ENCODE measurements at regions not wholly inside any gene's neighbourhood (a gene's known extent, or its start where the extent isn't known, plus 50 kb on each side); places are given as distances from the start of the nearest gene placed in this dataset.

GRCh38 chr4:126018274-126018673 lies 703.5 kb downstream of the FAT4 start:
- Mint-ChIP-seq H3K4me3 (no peak overlapping the region), H3K27ac (no peak overlapping the region)

GRCh38 chr4:126023896-126024295 lies 709.1 kb downstream of the FAT4 start:
- ATAC-seq (replicated peaks): no peak
- no peaks in the 10 kb centered on the region for H3K27me3 Mint-ChIP-seq

More at GRCh38 chr4:126018274-126018673, 703.5 kb downstream of the FAT4 start:
- Mint-ChIP-seq H3K9me3 (no peaks in the 10 kb centered on the region), H3K27me3 (no peaks in the 10 kb centered on the region), H3K4me1 (no peaks in the 10 kb centered on the region), H3K36me3 (no peaks in the 10 kb centered on the region)
- ATAC-seq (replicated peaks) (no peak), DNase-seq (no peak)

GRCh38 chr4:126027601-126028000 lies 712.8 kb downstream of the FAT4 start:
- Mint-ChIP-seq H3K36me3 (no peaks in the 10 kb centered on the region), H3K9me3 (peaks cover 0 to 4% of the 10 kb centered on the region in 2 donors), H3K27me3 (no peaks in the 10 kb centered on the region), H3K4me1 (no peaks in the 10 kb centered on the region), H3K27ac (no peak overlapping the region), H3K4me3 (no peak overlapping the region)
- no peak for ATAC-seq (replicated peaks)
- DNase-seq: no peak

More at GRCh38 chr4:126023896-126024295, 709.1 kb downstream of the FAT4 start:
- no peaks in the 10 kb centered on the region for H3K4me1 Mint-ChIP-seq
- no peaks in the 10 kb centered on the region for H3K9me3 Mint-ChIP-seq
- H3K4me3 Mint-ChIP-seq: no peak overlapping the region
- no peaks in the 10 kb centered on the region for H3K36me3 Mint-ChIP-seq
- no peak overlapping the region for H3K27ac Mint-ChIP-seq
- no peak for DNase-seq

GRCh38 chr4:126028876-126029275 lies 714.1 kb downstream of the FAT4 start:
- no peaks in the 10 kb centered on the region for H3K27me3 Mint-ChIP-seq
- DNase-seq (no peak), ATAC-seq (replicated peaks) (no peak)
- peaks cover 0 to 4% of the 10 kb centered on the region in 2 donors for H3K9me3 Mint-ChIP-seq
- no peaks in the 10 kb centered on the region for H3K4me1 Mint-ChIP-seq
- no peak overlapping the region for H3K4me3 Mint-ChIP-seq
- no peak overlapping the region for H3K27ac Mint-ChIP-seq
- no peaks in the 10 kb centered on the region for H3K36me3 Mint-ChIP-seq

- H3K36me3 Mint-ChIP-seq: no peaks in the 10 kb centered on the region
- H3K4me1 Mint-ChIP-seq: no peaks in the 10 kb centered on the region
- H3K4me3 Mint-ChIP-seq: no peak overlapping the region
- ATAC-seq (replicated peaks) (no peak), DNase-seq (no peak)
- H3K27me3 Mint-ChIP-seq: no peaks in the 10 kb centered on the region
- peaks cover 2 to 3% of the 10 kb centered on the region in 2 donors for H3K9me3 Mint-ChIP-seq
- H3K27ac Mint-ChIP-seq: no peak overlapping the region
Measured at GRCh38 chr4:126037231-126037630, 722.5 kb downstream of the FAT4 start.

- H3K27ac Mint-ChIP-seq: no peak overlapping the region
- DNase-seq (no peak), ATAC-seq (replicated peaks) (no peak)
- peaks cover 4 to 5% of the 10 kb centered on the region in 2 donors for H3K9me3 Mint-ChIP-seq
- no peaks in the 10 kb centered on the region for H3K36me3 Mint-ChIP-seq
- no peak overlapping the region for H3K4me3 Mint-ChIP-seq
- no peaks in the 10 kb centered on the region for H3K4me1 Mint-ChIP-seq
- no peaks in the 10 kb centered on the region for H3K27me3 Mint-ChIP-seq
Measured at GRCh38 chr4:126038502-126039144, 723.9 kb downstream of the FAT4 start.

- H3K27ac Mint-ChIP-seq: no peak overlapping the region
- no peaks in the 10 kb centered on the region for H3K4me1 Mint-ChIP-seq
- H3K9me3 Mint-ChIP-seq: peaks cover 6 to 7% of the 10 kb centered on the region in 2 donors
- no peaks in the 10 kb centered on the region for H3K27me3 Mint-ChIP-seq
- H3K4me3 Mint-ChIP-seq: no peak overlapping the region
- no peaks in the 10 kb centered on the region for H3K36me3 Mint-ChIP-seq
- DNase-seq (no peak), ATAC-seq (replicated peaks) (no peak)
Measured at GRCh38 chr4:126046081-126046614, 731.4 kb downstream of the FAT4 start.

GRCh38 chr4:126047114-126047513 lies 732.4 kb downstream of the FAT4 start:
- H3K36me3 Mint-ChIP-seq: no peaks in the 10 kb centered on the region
- no peak overlapping the region for H3K27ac Mint-ChIP-seq
- H3K4me3 Mint-ChIP-seq: no peak overlapping the region
- no peaks in the 10 kb centered on the region for H3K4me1 Mint-ChIP-seq
- no peaks in the 10 kb centered on the region for H3K27me3 Mint-ChIP-seq
- H3K9me3 Mint-ChIP-seq: peaks cover 6 to 7% of the 10 kb centered on the region in 2 donors
- DNase-seq: no peak
- ATAC-seq (replicated peaks): no peak

- no peaks in the 10 kb centered on the region for H3K4me1 Mint-ChIP-seq
- no peaks in the 10 kb centered on the region for H3K36me3 Mint-ChIP-seq
- H3K27me3 Mint-ChIP-seq: no peaks in the 10 kb centered on the region
- ATAC-seq (replicated peaks): no peak
- no peak overlapping the region for H3K27ac Mint-ChIP-seq
- DNase-seq: no peak
- no peak overlapping the region for H3K4me3 Mint-ChIP-seq
- H3K9me3 Mint-ChIP-seq: peaks cover 6 to 8% of the 10 kb centered on the region in 2 donors
Measured at GRCh38 chr4:126051689-126052424, 737.1 kb downstream of the FAT4 start.

- Mint-ChIP-seq H3K27ac (no peak overlapping the region), H3K27me3 (no peaks in the 10 kb centered on the region), H3K9me3 (peaks cover 5% of the 10 kb centered on the region in 2 donors), H3K36me3 (no peaks in the 10 kb centered on the region), H3K4me1 (no peaks in the 10 kb centered on the region), H3K4me3 (no peak overlapping the region)
- no peak for ATAC-seq (replicated peaks)
- no peak for DNase-seq
Measured at GRCh38 chr4:126056116-126056650, 741.4 kb downstream of the FAT4 start.

GRCh38 chr4:126057371-126057770 lies 742.6 kb downstream of the FAT4 start:
- Mint-ChIP-seq H3K27ac (no peak overlapping the region), H3K4me1 (no peaks in the 10 kb centered on the region), H3K4me3 (no peak overlapping the region), H3K27me3 (no peaks in the 10 kb centered on the region), H3K9me3 (peaks cover 5% of the 10 kb centered on the region in 2 donors), H3K36me3 (no peaks in the 10 kb centered on the region)
- no peak for DNase-seq
- ATAC-seq (replicated peaks): no peak

- ATAC-seq (replicated peaks) (no peak), DNase-seq (no peak)
- H3K9me3 Mint-ChIP-seq: peaks cover 5% of the 10 kb centered on the region in 2 donors
- H3K36me3 Mint-ChIP-seq: no peaks in the 10 kb centered on the region
- no peaks in the 10 kb centered on the region for H3K4me1 Mint-ChIP-seq
- no peak overlapping the region for H3K4me3 Mint-ChIP-seq
- H3K27ac Mint-ChIP-seq: no peak overlapping the region
- H3K27me3 Mint-ChIP-seq: no peaks in the 10 kb centered on the region
Measured at GRCh38 chr4:126058596-126058995, 743.8 kb downstream of the FAT4 start.

- H3K4me3 Mint-ChIP-seq: no peak overlapping the region
- H3K36me3 Mint-ChIP-seq: no peaks in the 10 kb centered on the region
- H3K9me3 Mint-ChIP-seq: peaks cover 0 to 3% of the 10 kb centered on the region in 2 donors
- no peak for DNase-seq
- H3K4me1 Mint-ChIP-seq: no peaks in the 10 kb centered on the region
- ATAC-seq (replicated peaks): no peak
- no peak overlapping the region for H3K27ac Mint-ChIP-seq
- H3K27me3 Mint-ChIP-seq: no peaks in the 10 kb centered on the region
Measured at GRCh38 chr4:126061655-126062054, 746.9 kb downstream of the FAT4 start.

GRCh38 chr4:126065016-126065415 lies 750.3 kb downstream of the FAT4 start:
- H3K4me3 Mint-ChIP-seq: no peak overlapping the region
- no peak overlapping the region for H3K27ac Mint-ChIP-seq
- H3K4me1 Mint-ChIP-seq: no peaks in the 10 kb centered on the region
- H3K9me3 Mint-ChIP-seq: no peaks in the 10 kb centered on the region
- DNase-seq (no peak), ATAC-seq (replicated peaks) (no peak)
- H3K27me3 Mint-ChIP-seq: no peaks in the 10 kb centered on the region
- no peaks in the 10 kb centered on the region for H3K36me3 Mint-ChIP-seq
